ENCODE measurements at regions not wholly inside any gene's neighbourhood (a gene's known extent, or its start where the extent isn't known, plus 50 kb on each side); places are given as distances from the start of the nearest gene placed in this dataset.

DNA sequence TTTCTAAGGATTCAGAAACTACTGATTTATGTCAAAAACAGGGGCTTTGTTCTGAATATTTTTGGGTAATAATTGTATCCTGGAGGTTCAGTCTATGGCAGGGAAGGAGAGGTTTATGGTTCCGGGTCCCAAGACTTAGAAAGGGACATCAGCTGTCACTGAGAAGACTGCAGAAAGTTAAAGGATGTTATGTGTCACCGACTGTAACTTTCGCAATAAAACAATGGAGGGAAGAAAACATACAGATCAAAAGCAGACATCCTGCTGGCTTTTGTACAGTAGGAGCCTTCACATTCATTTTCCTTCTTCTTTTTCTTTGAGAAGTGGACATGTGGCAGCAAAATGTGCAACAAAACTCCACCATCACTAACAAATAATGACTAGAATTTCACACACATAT lies 900.7 kb upstream of the SOX11 start:
- TF ChIP-seq TAF1 (IDR thresholded peaks at IDR 0.05; ENCODE audit: borderline replicate concordance, insufficient read depth, low read length) (no peak), POLR2AphosphoS5 (IDR thresholded peaks at IDR 0.05; ENCODE audit: low read depth, low read length) (no peak), REST (IDR thresholded peaks at IDR 0.05; ENCODE audit: insufficient read depth in 1 of 2, low read depth in 2 of 2, low read length in 2 of 2) (no peak), SIN3A (IDR thresholded peaks at IDR 0.05; ENCODE audit: borderline replicate concordance, insufficient read depth, low read length) (no peak)
